ENCODE measurements at regions not wholly inside any gene's neighbourhood (a gene's known extent, or its start where the extent isn't known, plus 50 kb on each side); places are given as distances from the start of the nearest gene placed in this dataset.

GRCh38 chr5:74116984-74117383, 491.0 kb downstream of the ARHGEF28 start:
- TF ChIP-seq, protein P1, sequence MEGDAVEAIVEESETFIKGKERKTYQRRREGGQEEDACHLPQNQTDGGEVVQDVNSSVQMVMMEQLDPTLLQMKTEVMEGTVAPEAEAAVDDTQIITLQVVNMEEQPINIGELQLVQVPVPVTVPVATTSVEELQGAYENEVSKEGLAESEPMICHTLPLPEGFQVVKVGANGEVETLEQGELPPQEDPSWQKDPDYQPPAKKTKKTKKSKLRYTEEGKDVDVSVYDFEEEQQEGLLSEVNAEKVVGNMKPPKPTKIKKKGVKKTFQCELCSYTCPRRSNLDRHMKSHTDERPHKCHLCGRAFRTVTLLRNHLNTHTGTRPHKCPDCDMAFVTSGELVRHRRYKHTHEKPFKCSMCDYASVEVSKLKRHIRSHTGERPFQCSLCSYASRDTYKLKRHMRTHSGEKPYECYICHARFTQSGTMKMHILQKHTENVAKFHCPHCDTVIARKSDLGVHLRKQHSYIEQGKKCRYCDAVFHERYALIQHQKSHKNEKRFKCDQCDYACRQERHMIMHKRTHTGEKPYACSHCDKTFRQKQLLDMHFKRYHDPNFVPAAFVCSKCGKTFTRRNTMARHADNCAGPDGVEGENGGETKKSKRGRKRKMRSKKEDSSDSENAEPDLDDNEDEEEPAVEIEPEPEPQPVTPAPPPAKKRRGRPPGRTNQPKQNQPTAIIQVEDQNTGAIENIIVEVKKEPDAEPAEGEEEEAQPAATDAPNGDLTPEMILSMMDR (conservative IDR thresholded peaks at IDR 0.05; ENCODE audit: low read length), result no peak
- no peak for TF ChIP-seq EZH2phosphoT487 (IDR thresholded peaks at IDR 0.05; ENCODE audit: borderline replicate concordance)

Measured in Loucy (cell line).